ENCODE measurements at regions not wholly inside any gene's neighbourhood (a gene's known extent, or its start where the extent isn't known, plus 50 kb on each side); places are given as distances from the start of the nearest gene placed in this dataset.

- H3K9me3 ChIP-seq: no peaks in the 10 kb centered on the region
- no peak for TF ChIP-seq CTCF (IDR thresholded peaks at IDR 0.05)
- 63 to 75% methylated on average over 2 of the region's 2 CpGs for WGBS, 2 donors
- H3K36me3 ChIP-seq (ENCODE audit: low read depth, missing control alignments): no peaks in the 10 kb centered on the region
- DNase-seq: no peak
- H3K4me1 ChIP-seq: no peaks in the 10 kb centered on the region
- intact Hi-C loops (cut with DNase I; ENCODE audit: low total_unique reads): no loop called here
- no peak overlapping the region for H3K4me3 ChIP-seq
- H3K27ac ChIP-seq: no peak overlapping the region
- H3K27me3 ChIP-seq: no peaks in the 10 kb centered on the region
Measured at GRCh38 chr3:78268087-78268486, 1228.2 kb downstream of the ROBO2 start.

- WGBS, 2 donors: 20 to 59% methylated on average over 1 to 5 of the region's 5 CpGs
- TF ChIP-seq POLR2A (IDR thresholded peaks at IDR 0.05): no peak
- no peak for TF ChIP-seq CTCF (IDR thresholded peaks at IDR 0.05)
- Histone ChIP-seq H3K9me3 (no peaks in the 10 kb centered on the region), H3K36me3 (ENCODE audit: low read depth, missing control alignments) (no peaks in the 10 kb centered on the region), H3K4me1 (no peaks in the 10 kb centered on the region), H3K4me3 (no peak overlapping the region), H3K27me3 (no peaks in the 10 kb centered on the region), H3K27ac (no peak overlapping the region)
- no peak for DNase-seq
- intact Hi-C loops (cut with DNase I; ENCODE audit: low total_unique reads): no loop called here
Measured at GRCh38 chr3:78268716-78269668, 1229.1 kb downstream of the ROBO2 start.

DNA sequence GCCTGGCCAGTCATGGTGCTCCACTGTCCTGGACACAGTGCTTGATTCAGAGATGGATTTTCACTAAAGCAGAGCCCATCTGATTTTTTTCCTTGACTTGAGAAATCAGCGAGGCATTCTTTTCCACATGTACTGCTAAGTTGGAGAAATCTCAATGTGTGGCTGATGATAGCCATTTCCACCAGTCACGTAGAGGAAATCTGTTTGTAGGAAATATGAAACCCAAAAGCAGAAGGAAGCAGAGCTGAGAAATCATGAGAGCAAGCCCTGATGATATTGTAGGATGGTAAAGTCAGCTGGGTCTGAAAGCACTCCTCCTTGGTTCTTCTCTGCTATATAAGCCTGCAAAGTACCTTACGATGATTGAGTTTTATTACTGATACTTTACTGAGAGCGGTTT is 1233.4 kb downstream of the ROBO2 start:
- intact Hi-C loops (cut with DNase I; ENCODE audit: low total_unique reads): no loop called here
- H3K36me3 ChIP-seq (ENCODE audit: low read depth, missing control alignments): no peaks in the 10 kb centered on the region

GRCh38 chr3:78274475-78275065 is 1234.7 kb downstream of the ROBO2 start:
- TF ChIP-seq CTCF (IDR thresholded peaks at IDR 0.05) (no peak), POLR2A (IDR thresholded peaks at IDR 0.05) (no peak)
- no peak for DNase-seq
- intact Hi-C loops (cut with DNase I; ENCODE audit: low total_unique reads): no loop called here
- Histone ChIP-seq H3K4me3 (no peak overlapping the region), H3K36me3 (ENCODE audit: low read depth, missing control alignments) (no peaks in the 10 kb centered on the region), H3K4me1 (no peaks in the 10 kb centered on the region), H3K27ac (no peak overlapping the region), H3K9me3 (no peaks in the 10 kb centered on the region), H3K27me3 (no peaks in the 10 kb centered on the region)
- WGBS, 2 donors: 87 to 90% methylated on average over 2 of the region's 2 CpGs

More for the DNA sequence above, 1233.4 kb downstream of the ROBO2 start:
- Histone ChIP-seq H3K4me3 (no peak overlapping the region), H3K27ac (no peak overlapping the region), H3K4me1 (no peaks in the 10 kb centered on the region), H3K27me3 (no peaks in the 10 kb centered on the region), H3K9me3 (no peaks in the 10 kb centered on the region)
- TF ChIP-seq CTCF (IDR thresholded peaks at IDR 0.05): no peak
- no peak for TF ChIP-seq POLR2A (IDR thresholded peaks at IDR 0.05)
- WGBS, 2 donors: 71 to 72% methylated on average over 4 of the region's 4 CpGs
- no peak for DNase-seq

Data from testis (tissue), 2 donors.